ENCODE measurements at regions not wholly inside any gene's neighbourhood (a gene's known extent, or its start where the extent isn't known, plus 50 kb on each side); places are given as distances from the start of the nearest gene placed in this dataset.

GRCh38 chr2:176852667-176853066, 359.9 kb upstream of the HNRNPA3 start:
- no peak overlapping the region for H3K4me3 ChIP-seq
- H3K36me3 ChIP-seq, result no peaks in the 10 kb centered on the region
- H3K27ac ChIP-seq, result peak overlapping the region in 1 of 4 donors; percentile 22
- no peaks in the 10 kb centered on the region for H3K9me3 ChIP-seq
- DNase-seq, result peak in 1 of 3 donors; percentile 61
- H3K27me3 ChIP-seq, result no peaks in the 10 kb centered on the region
- TF ChIP-seq, protein P1, sequence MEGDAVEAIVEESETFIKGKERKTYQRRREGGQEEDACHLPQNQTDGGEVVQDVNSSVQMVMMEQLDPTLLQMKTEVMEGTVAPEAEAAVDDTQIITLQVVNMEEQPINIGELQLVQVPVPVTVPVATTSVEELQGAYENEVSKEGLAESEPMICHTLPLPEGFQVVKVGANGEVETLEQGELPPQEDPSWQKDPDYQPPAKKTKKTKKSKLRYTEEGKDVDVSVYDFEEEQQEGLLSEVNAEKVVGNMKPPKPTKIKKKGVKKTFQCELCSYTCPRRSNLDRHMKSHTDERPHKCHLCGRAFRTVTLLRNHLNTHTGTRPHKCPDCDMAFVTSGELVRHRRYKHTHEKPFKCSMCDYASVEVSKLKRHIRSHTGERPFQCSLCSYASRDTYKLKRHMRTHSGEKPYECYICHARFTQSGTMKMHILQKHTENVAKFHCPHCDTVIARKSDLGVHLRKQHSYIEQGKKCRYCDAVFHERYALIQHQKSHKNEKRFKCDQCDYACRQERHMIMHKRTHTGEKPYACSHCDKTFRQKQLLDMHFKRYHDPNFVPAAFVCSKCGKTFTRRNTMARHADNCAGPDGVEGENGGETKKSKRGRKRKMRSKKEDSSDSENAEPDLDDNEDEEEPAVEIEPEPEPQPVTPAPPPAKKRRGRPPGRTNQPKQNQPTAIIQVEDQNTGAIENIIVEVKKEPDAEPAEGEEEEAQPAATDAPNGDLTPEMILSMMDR (IDR thresholded peaks at IDR 0.05), result peak in 3 of 6 experiments; percentile 2 to 22 (median 15)
- TF ChIP-seq POLR2A (IDR thresholded peaks at IDR 0.05), result no peak
- no peaks in the 10 kb centered on the region for H3K4me1 ChIP-seq

DNA sequence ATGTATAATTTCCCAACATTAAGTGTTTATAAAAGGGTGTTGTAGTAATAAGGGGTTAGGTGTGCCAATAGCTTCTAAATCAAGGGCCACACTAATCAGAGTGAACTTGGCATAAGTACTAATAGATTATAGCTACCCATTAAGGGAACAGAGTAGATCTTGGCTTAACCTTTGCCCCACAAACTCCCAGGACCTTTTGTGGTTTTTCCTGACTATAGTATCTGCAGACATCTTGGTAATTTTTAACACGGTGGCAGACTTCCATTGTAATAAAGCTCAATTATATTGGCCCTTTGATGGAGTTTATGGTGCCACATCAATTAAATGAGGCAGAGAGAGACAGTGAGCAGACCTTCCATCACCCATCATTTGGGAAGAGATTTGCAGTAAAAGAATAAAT, 358.5 kb upstream of the HNRNPA3 start:
- no peak for DNase-seq

GRCh38 chr2:176854878-176855277, 357.7 kb upstream of the HNRNPA3 start:
- Histone ChIP-seq H3K4me1 (no peaks in the 10 kb centered on the region), H3K27ac (no peak overlapping the region), H3K27me3 (no peaks in the 10 kb centered on the region), H3K9me3 (no peaks in the 10 kb centered on the region), H3K4me3 (no peak overlapping the region), H3K36me3 (no peaks in the 10 kb centered on the region)
- TF ChIP-seq, protein P1 (IDR thresholded peaks at IDR 0.05), result no peak
- TF ChIP-seq POLR2A (IDR thresholded peaks at IDR 0.05), result no peak
- no peak for DNase-seq

More for the DNA sequence above, 358.5 kb upstream of the HNRNPA3 start:
- H3K4me1 ChIP-seq, result no peaks in the 10 kb centered on the region
- H3K36me3 ChIP-seq, result no peaks in the 10 kb centered on the region
- H3K27ac ChIP-seq, result peak overlapping the region in 1 of 4 donors; percentile 19
- H3K4me3 ChIP-seq, result no peak overlapping the region
- H3K27me3 ChIP-seq, result no peaks in the 10 kb centered on the region
- TF ChIP-seq POLR2A (IDR thresholded peaks at IDR 0.05), result no peak
- TF ChIP-seq, protein P1 (IDR thresholded peaks at IDR 0.05), result no peak
- H3K9me3 ChIP-seq, result no peaks in the 10 kb centered on the region

GRCh38 chr2:176856683-176857082, 355.9 kb upstream of the HNRNPA3 start:
- DNase-seq, result no peak
- H3K4me1 ChIP-seq, result no peaks in the 10 kb centered on the region
- TF ChIP-seq, protein P1 (IDR thresholded peaks at IDR 0.05), result no peak
- TF ChIP-seq POLR2A (IDR thresholded peaks at IDR 0.05), result no peak
- no peak overlapping the region for H3K27ac ChIP-seq
- H3K9me3 ChIP-seq, result no peaks in the 10 kb centered on the region
- no peaks in the 10 kb centered on the region for H3K36me3 ChIP-seq
- no peaks in the 10 kb centered on the region for H3K27me3 ChIP-seq
- no peak overlapping the region for H3K4me3 ChIP-seq

GRCh38 chr2:176865336-176865735, 347.3 kb upstream of the HNRNPA3 start:
- no peak for DNase-seq
- Histone ChIP-seq H3K36me3 (no peaks in the 10 kb centered on the region), H3K4me3 (no peak overlapping the region), H3K9me3 (no peaks in the 10 kb centered on the region), H3K27me3 (no peaks in the 10 kb centered on the region), H3K4me1 (no peaks in the 10 kb centered on the region), H3K27ac (no peak overlapping the region)
- TF ChIP-seq, protein P1 (IDR thresholded peaks at IDR 0.05), result no peak
- no peak for TF ChIP-seq POLR2A (IDR thresholded peaks at IDR 0.05)

GRCh38 chr2:176872406-176872805, 340.2 kb upstream of the HNRNPA3 start:
- DNase-seq, result no peak
- Histone ChIP-seq H3K4me3 (no peak overlapping the region), H3K27ac (no peak overlapping the region), H3K4me1 (no peaks in the 10 kb centered on the region), H3K9me3 (peaks cover 0 to 7% (median 0%) of the 10 kb centered on the region in 4 donors), H3K36me3 (no peaks in the 10 kb centered on the region), H3K27me3 (no peaks in the 10 kb centered on the region)
- TF ChIP-seq, protein P1 (IDR thresholded peaks at IDR 0.05), result no peak
- no peak for TF ChIP-seq POLR2A (IDR thresholded peaks at IDR 0.05)

Data from Peyer's patch (tissue), 4 donors.